Erythroblast (primary cell): ENCODE measurements at regions not wholly inside any gene's neighbourhood (a gene's known extent, or its start where the extent isn't known, plus 50 kb on each side); places are given as distances from the start of the nearest gene placed in this dataset.

ENCODE experiments used
- GATA1 ChIP-seq: IDR thresholded peaks from 2 replicates; pipeline ENCODE4 v1.6.1; 2011; ENCODE audit warnings: low read depth, mild to moderate bottlenecking, control low read depth, low read length, moderate library complexity
- POLR2A ChIP-seq: IDR thresholded peaks from 2 replicates; pipeline ENCODE4 v1.6.1; 2011; ENCODE audit warnings: mild to moderate bottlenecking, low read length

GRCh38 chr3:135382621-135383020 is 582.9 kb upstream of the PPP2R3A start:
- no peak for TF ChIP-seq POLR2A
- TF ChIP-seq GATA1 = no peak
